CD14-positive monocyte (primary cell): ENCODE measurements at regions not wholly inside any gene's neighbourhood (a gene's known extent, or its start where the extent isn't known, plus 50 kb on each side); places are given as distances from the start of the nearest gene placed in this dataset.

ENCODE experiments used
- DNase-seq, 3 donors: peaks; one replicate each; pipeline ENCODE4 v3.0.0-alpha.2; 2011 to 2022
- H2AFZ ChIP-seq: 2 replicates; pipeline ENCODE4 v1.6.0; 2012; ENCODE audit warnings: mild to moderate bottlenecking, low read depth, low read length, inconsistent platforms; ENCODE audit not compliant: insufficient read depth, poor library complexity, severe bottlenecking
- H3K27ac ChIP-seq, 2 donors: 1 replicate in 1 of 2; 2 replicates in 1 of 2; pipeline ENCODE4 v1.5.1; 2012 to 2013; ENCODE audit warnings: low read length in 2 of 2, control low read depth in 1 of 2, inconsistent platforms in 1 of 2, low read depth in 1 of 2, mild to moderate bottlenecking in 1 of 2
- H3K27me3 ChIP-seq, 2 donors: one replicate each; pipeline versions ENCODE4 v1.6.0 to v1.6.1; 2011 to 2013; ENCODE audit warnings: low read length in 2 of 2; ENCODE audit not compliant: control insufficient read depth in 2 of 2, insufficient read depth in 2 of 2
- H3K36me3 ChIP-seq, 2 donors: replicated peaks in 1 of 2; 1 replicate in 1 of 2; 2 replicates in 1 of 2; pipeline versions ENCODE4 v1.5.1 to v1.6.1; 2012 to 2013; ENCODE audit warnings: low read length in 2 of 2, control low read depth in 1 of 2, inconsistent platforms in 1 of 2, mild to moderate bottlenecking in 1 of 2; ENCODE audit not compliant: insufficient read depth in 2 of 2, control insufficient read depth in 1 of 2
- H3K4me1 ChIP-seq, 2 donors: 1 replicate in 1 of 2; 2 replicates in 1 of 2; pipeline versions ENCODE4 v1.5.1 to v1.6.1; 2012 to 2013; ENCODE audit warnings: low read length in 2 of 2, control low read depth in 1 of 2, inconsistent platforms in 1 of 2, mild to moderate bottlenecking in 1 of 2, moderate library complexity in 1 of 2; ENCODE audit not compliant: insufficient read depth in 2 of 2, control insufficient read depth in 1 of 2
- H3K4me2 ChIP-seq: replicated peaks from 2 replicates; pipeline ENCODE3; 2012; ENCODE audit warnings: low read length, moderate library complexity, mild to moderate bottlenecking; ENCODE audit not compliant: poor library complexity, severe bottlenecking; ENCODE audit errors: extremely low read depth
- H3K4me3 ChIP-seq, 3 experiments: fragments of 200-600 bp in 1 of 3; sonication (generic) in 1 of 3; replicated peaks in 1 of 3; 1 replicate in 2 of 3; 2 replicates in 1 of 3; pipeline ENCODE4 v1.5.1; 2011 to 2013; ENCODE audit warnings: low read length in 3 of 3, mild to moderate bottlenecking in 3 of 3, control low read depth in 2 of 3, low read depth in 2 of 3, inconsistent platforms in 1 of 3, moderate library complexity in 1 of 3
- H3K79me2 ChIP-seq: 2 replicates; pipeline ENCODE4 v1.6.0; 2012; ENCODE audit warnings: mild to moderate bottlenecking, control low read depth, inconsistent platforms, low read length, moderate library complexity; ENCODE audit not compliant: insufficient read depth
- H3K9ac ChIP-seq: 2 replicates; pipeline ENCODE4 v1.6.0; 2017; ENCODE audit warnings: low read length, mild to moderate bottlenecking; ENCODE audit not compliant: insufficient read depth, poor library complexity, severe bottlenecking
- H3K9me3 ChIP-seq, 2 donors: replicated peaks in 1 of 2; 1 replicate in 1 of 2; 2 replicates in 1 of 2; pipeline versions ENCODE4 v1.5.1 to v1.6.1; 2012 to 2013; ENCODE audit warnings: low read length in 2 of 2, control low read depth in 1 of 2; ENCODE audit not compliant: control insufficient read depth in 1 of 2, insufficient read depth in 1 of 2
- H4K20me1 ChIP-seq: 2 replicates; pipeline ENCODE4 v1.6.0; 2012; ENCODE audit warnings: mild to moderate bottlenecking, low read length, control low read depth, moderate library complexity; ENCODE audit not compliant: insufficient read depth
- H3K27ac Mint-ChIP-seq, 7 donors: one replicate each; pipeline ENCODE4 v1.8.0; 2020; ENCODE audit warnings: mild to moderate bottlenecking in 7 of 7, mixed read lengths in 7 of 7, moderate library complexity in 6 of 7, inconsistent platforms in 2 of 7
- H3K27me3 Mint-ChIP-seq, 3 donors: one replicate each; pipeline ENCODE4 v1.8.0; 2021 to 2022; ENCODE audit warnings: low read depth in 3 of 3, mild to moderate bottlenecking in 3 of 3, mixed read lengths in 3 of 3, moderate library complexity in 3 of 3, inconsistent platforms in 1 of 3
- H3K36me3 Mint-ChIP-seq, 2 donors: one replicate each; pipeline ENCODE4 v1.8.0; 2020; ENCODE audit warnings: mixed read lengths in 2 of 2, inconsistent platforms in 1 of 2, mild to moderate bottlenecking in 1 of 2
- H3K4me1 Mint-ChIP-seq: one replicate; pipeline ENCODE4 v1.8.0; 2020; ENCODE audit warnings: mild to moderate bottlenecking, mixed read lengths
- H3K4me3 Mint-ChIP-seq, 2 donors: one replicate each; pipeline ENCODE4 v1.8.0; 2020; ENCODE audit warnings: mild to moderate bottlenecking in 2 of 2, mixed read lengths in 2 of 2, moderate library complexity in 1 of 2
- H3K9me3 Mint-ChIP-seq, 7 donors: one replicate each; pipeline ENCODE4 v1.8.0; 2020 to 2022; ENCODE audit warnings: mixed read lengths in 7 of 7, mild to moderate bottlenecking in 6 of 7, moderate library complexity in 6 of 7, inconsistent platforms in 2 of 7
- CTCF ChIP-seq: fragments of 200-600 bp; IDR thresholded peaks from one replicate; pipeline ENCODE4 v1.8.0; 2022; ENCODE audit warnings: antibody characterized with exemption, mild to moderate bottlenecking
- WGBS: methylation state at CpG from one replicate; pipeline ENCODE4 v1.1.5; 2013; ENCODE audit warnings: missing lambda C conversion rate; ENCODE audit not compliant: insufficient coverage; 5-methylcytosine and 5-hydroxymethylcytosine counted together
- intact Hi-C, 2 donors: fragments of 100-400 bp; cut with micrococcal nuclease; formaldehyde crosslinking; loops; one replicate each; pipeline versions ENCODE4 v1.15.0 to v1.15.1; 2023

DNA sequence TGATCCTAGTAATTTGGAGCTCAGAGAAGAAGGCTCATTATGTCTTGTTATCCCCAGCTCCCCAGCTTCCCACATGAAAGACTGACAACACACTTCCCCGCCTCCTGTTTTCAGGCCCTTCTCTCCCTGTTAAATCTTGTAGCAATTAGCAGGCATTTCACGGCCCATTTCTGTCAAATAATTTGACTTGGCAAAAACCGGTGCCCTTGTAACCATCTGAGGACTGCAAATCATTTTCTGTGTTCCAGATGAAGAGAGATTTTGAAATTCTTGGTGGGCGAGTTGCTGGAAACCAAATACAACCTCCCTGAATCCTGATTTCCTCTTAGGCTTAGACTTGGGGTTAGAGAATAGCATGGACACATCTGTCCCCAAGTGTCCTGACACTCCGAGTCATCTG is 109.7 kb downstream of the MSX2 start:
- H3K36me3 ChIP-seq, result no peaks in the 10 kb centered on the region
- TF ChIP-seq CTCF, result no peak
- no peak overlapping the region for H2AFZ ChIP-seq
- H3K9me3 Mint-ChIP-seq, result peaks cover 0 to 3% (median 0%) of the 10 kb centered on the region in 7 donors
- no peak overlapping the region for H3K27ac ChIP-seq
- H3K4me1 ChIP-seq, result no peaks in the 10 kb centered on the region
- no peak overlapping the region for H3K4me3 ChIP-seq
- intact Hi-C loops, result no loop called here
- no peak overlapping the region for H3K9ac ChIP-seq
- DNase-seq, result no peak
- no peaks in the 10 kb centered on the region for H3K9me3 ChIP-seq
- H3K27me3 ChIP-seq, result peaks cover 0 to 4% of the 10 kb centered on the region in 2 donors
- H4K20me1 ChIP-seq, result no peaks in the 10 kb centered on the region
- H3K4me3 Mint-ChIP-seq, result no peak overlapping the region
- WGBS, result 86% methylated on average over 2 of the region's 5 CpGs
- no peaks in the 10 kb centered on the region for H3K4me1 Mint-ChIP-seq
- H3K27ac Mint-ChIP-seq, result no peak overlapping the region
- H3K27me3 Mint-ChIP-seq, result peaks cover 4 to 7% (median 6%) of the 10 kb centered on the region in 3 donors
- H3K36me3 Mint-ChIP-seq, result no peaks in the 10 kb centered on the region
- H3K79me2 ChIP-seq, result no peaks in the 10 kb centered on the region
- H3K4me2 ChIP-seq, result no peak overlapping the region

DNA sequence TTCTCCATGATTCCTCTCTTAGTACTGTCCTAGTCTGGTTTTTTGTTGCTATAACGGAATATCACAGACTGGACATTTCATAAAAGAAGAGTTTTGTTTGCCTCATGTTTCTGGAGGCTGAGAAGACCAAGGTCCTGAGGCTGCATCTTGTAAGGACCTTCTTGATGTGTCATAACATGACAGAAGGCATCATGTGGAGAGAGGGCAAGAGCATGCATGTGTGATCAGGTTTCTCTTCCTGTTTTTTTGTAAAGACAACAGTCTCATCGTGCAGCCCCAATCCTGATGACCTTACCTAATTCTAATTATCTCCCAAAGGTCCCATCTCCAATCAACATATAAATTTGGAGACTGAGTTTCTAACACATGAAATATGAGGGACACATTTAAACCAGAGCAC is 108.4 kb downstream of the MSX2 start:
- Mint-ChIP-seq H3K27ac (no peak overlapping the region), H3K9me3 (peaks cover 0 to 3% (median 0%) of the 10 kb centered on the region in 7 donors), H3K36me3 (no peaks in the 10 kb centered on the region), H3K4me1 (no peaks in the 10 kb centered on the region), H3K27me3 (peaks cover 2 to 4% (median 3%) of the 10 kb centered on the region in 3 donors), H3K4me3 (no peak overlapping the region)
- no peak for DNase-seq
- H3K36me3 ChIP-seq, result no peaks in the 10 kb centered on the region
- intact Hi-C loops, result no loop called here
- H3K4me1 ChIP-seq, result no peaks in the 10 kb centered on the region
- no peak overlapping the region for H3K4me3 ChIP-seq
- no peaks in the 10 kb centered on the region for H4K20me1 ChIP-seq
- no peak overlapping the region for H3K4me2 ChIP-seq
- H3K27me3 ChIP-seq, result no peaks in the 10 kb centered on the region
- H3K9ac ChIP-seq, result no peak overlapping the region
- WGBS, result 83% methylated on average over 1 of the region's 2 CpGs
- no peak for TF ChIP-seq CTCF
- no peak overlapping the region for H2AFZ ChIP-seq
- no peaks in the 10 kb centered on the region for H3K9me3 ChIP-seq
- H3K27ac ChIP-seq, result no peak overlapping the region
- H3K79me2 ChIP-seq, result no peaks in the 10 kb centered on the region
